Ovary (tissue), 3 donors: ENCODE measurements at regions not wholly inside any gene's neighbourhood (a gene's known extent, or its start where the extent isn't known, plus 50 kb on each side); places are given as distances from the start of the nearest gene placed in this dataset.

ENCODE experiments used
- EP300 ChIP-seq: sonication (generic); formaldehyde crosslinking; IDR thresholded peaks from one replicate; pipeline ENCODE4 v1.6.1; 2017; ENCODE audit warnings: antibody characterized with exemption
- POLR2A ChIP-seq: fragments of 450-650 bp; IDR thresholded peaks from one replicate; pipeline ENCODE4 v1.6.1; 2017; ENCODE audit warnings: antibody characterized with exemption, mild to moderate bottlenecking, moderate library complexity
- TF ChIP-seq, protein P1 (sequence below), 3 donors: fragments of 450-650 bp in 2 of 3; fragments of 200-600 bp in 1 of 3; IDR thresholded peaks; one replicate each; pipeline versions ENCODE4 v1.5.1 to v1.8.0; 2016 to 2022; ENCODE audit warnings: antibody characterized with exemption in 3 of 3, mild to moderate bottlenecking in 1 of 3
- donor health status: DM: no; HTN: no; CAD: no.

DNA sequence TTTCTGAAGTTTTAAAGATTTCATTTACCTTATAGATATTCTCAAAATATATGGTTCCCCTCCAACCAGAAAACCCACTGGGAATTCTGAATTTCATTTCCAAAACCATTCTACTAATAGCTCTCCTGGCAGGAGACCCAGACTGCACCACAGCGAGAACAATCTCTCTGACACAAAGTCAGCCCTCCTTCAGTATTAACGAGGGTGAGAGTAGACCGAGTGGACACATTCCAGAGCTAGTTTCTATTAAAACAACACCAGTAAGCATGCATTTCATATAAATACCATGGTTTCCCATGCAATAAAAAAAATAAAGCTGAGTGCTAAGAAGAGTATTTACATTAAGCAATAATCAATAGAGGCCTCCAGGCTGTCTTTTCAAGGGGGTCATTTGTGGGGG lies 899.6 kb upstream of the SLC35B3 start:
- TF ChIP-seq, protein P1, sequence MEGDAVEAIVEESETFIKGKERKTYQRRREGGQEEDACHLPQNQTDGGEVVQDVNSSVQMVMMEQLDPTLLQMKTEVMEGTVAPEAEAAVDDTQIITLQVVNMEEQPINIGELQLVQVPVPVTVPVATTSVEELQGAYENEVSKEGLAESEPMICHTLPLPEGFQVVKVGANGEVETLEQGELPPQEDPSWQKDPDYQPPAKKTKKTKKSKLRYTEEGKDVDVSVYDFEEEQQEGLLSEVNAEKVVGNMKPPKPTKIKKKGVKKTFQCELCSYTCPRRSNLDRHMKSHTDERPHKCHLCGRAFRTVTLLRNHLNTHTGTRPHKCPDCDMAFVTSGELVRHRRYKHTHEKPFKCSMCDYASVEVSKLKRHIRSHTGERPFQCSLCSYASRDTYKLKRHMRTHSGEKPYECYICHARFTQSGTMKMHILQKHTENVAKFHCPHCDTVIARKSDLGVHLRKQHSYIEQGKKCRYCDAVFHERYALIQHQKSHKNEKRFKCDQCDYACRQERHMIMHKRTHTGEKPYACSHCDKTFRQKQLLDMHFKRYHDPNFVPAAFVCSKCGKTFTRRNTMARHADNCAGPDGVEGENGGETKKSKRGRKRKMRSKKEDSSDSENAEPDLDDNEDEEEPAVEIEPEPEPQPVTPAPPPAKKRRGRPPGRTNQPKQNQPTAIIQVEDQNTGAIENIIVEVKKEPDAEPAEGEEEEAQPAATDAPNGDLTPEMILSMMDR (IDR thresholded peaks at IDR 0.05): no peak
- no peak for TF ChIP-seq POLR2A
- no peak for TF ChIP-seq EP300
